ENCODE measurements at regions not wholly inside any gene's neighbourhood (a gene's known extent, or its start where the extent isn't known, plus 50 kb on each side); places are given as distances from the start of the nearest gene placed in this dataset.

GRCh38 chr5:155189476-155189875 lies 175.9 kb downstream of the KIF4B start:
- Histone ChIP-seq H3K4me3 (ENCODE audit: low read depth in 1 of 2, low read length in 2 of 2) (no peak overlapping the region), H3K27me3 (ENCODE audit: control insufficient read depth in 1 of 2, insufficient read depth in 2 of 2, low read length in 2 of 2) (no peaks in the 10 kb centered on the region), H3K36me3 (ENCODE audit: control insufficient read depth in 1 of 2, insufficient read depth in 2 of 2, low read length in 2 of 2) (no peaks in the 10 kb centered on the region)

GRCh38 chr5:155189981-155190380 lies 176.4 kb downstream of the KIF4B start:
- no peaks in the 10 kb centered on the region for H3K36me3 ChIP-seq (ENCODE audit: control insufficient read depth in 1 of 2, insufficient read depth in 2 of 2, low read length in 2 of 2)
- H3K4me1 ChIP-seq (ENCODE audit: control insufficient read depth in 1 of 2, insufficient read depth in 2 of 2, low read length in 2 of 2), result no peaks in the 10 kb centered on the region
- no peak overlapping the region for H3K4me3 ChIP-seq (ENCODE audit: low read depth in 1 of 2, low read length in 2 of 2)
- no peak overlapping the region for H3K9ac ChIP-seq (ENCODE audit: low read depth in 1 of 2, low read length in 2 of 2)
- H3K9me3 ChIP-seq (ENCODE audit: control insufficient read depth in 1 of 2, low read length in 2 of 2), result no peaks in the 10 kb centered on the region
- H3K27ac ChIP-seq (ENCODE audit: low read depth, low read length), result no peak overlapping the region
- H3K27me3 ChIP-seq (ENCODE audit: control insufficient read depth in 1 of 2, insufficient read depth in 2 of 2, low read length in 2 of 2), result no peaks in the 10 kb centered on the region

More at GRCh38 chr5:155189476-155189875, 175.9 kb downstream of the KIF4B start:
- no peaks in the 10 kb centered on the region for H3K9me3 ChIP-seq (ENCODE audit: control insufficient read depth in 1 of 2, low read length in 2 of 2)
- no peak overlapping the region for H3K9ac ChIP-seq (ENCODE audit: low read depth in 1 of 2, low read length in 2 of 2)
- H3K4me1 ChIP-seq (ENCODE audit: control insufficient read depth in 1 of 2, insufficient read depth in 2 of 2, low read length in 2 of 2), result no peaks in the 10 kb centered on the region
- H3K27ac ChIP-seq (ENCODE audit: low read depth, low read length), result no peak overlapping the region

GRCh38 chr5:155193029-155193428 lies 179.5 kb downstream of the KIF4B start:
- Histone ChIP-seq H3K9ac (ENCODE audit: low read depth in 1 of 2, low read length in 2 of 2) (no peak overlapping the region), H3K4me3 (ENCODE audit: low read depth in 1 of 2, low read length in 2 of 2) (no peak overlapping the region), H3K9me3 (ENCODE audit: control insufficient read depth in 1 of 2, low read length in 2 of 2) (no peaks in the 10 kb centered on the region), H3K27ac (ENCODE audit: low read depth, low read length) (no peak overlapping the region), H3K27me3 (ENCODE audit: control insufficient read depth in 1 of 2, insufficient read depth in 2 of 2, low read length in 2 of 2) (no peaks in the 10 kb centered on the region), H3K36me3 (ENCODE audit: control insufficient read depth in 1 of 2, insufficient read depth in 2 of 2, low read length in 2 of 2) (no peaks in the 10 kb centered on the region), H3K4me1 (ENCODE audit: control insufficient read depth in 1 of 2, insufficient read depth in 2 of 2, low read length in 2 of 2) (no peaks in the 10 kb centered on the region)

GRCh38 chr5:155193483-155194107 lies 180.0 kb downstream of the KIF4B start:
- H3K9ac ChIP-seq (ENCODE audit: low read depth in 1 of 2, low read length in 2 of 2), result no peak overlapping the region
- H3K27me3 ChIP-seq (ENCODE audit: control insufficient read depth in 1 of 2, insufficient read depth in 2 of 2, low read length in 2 of 2), result no peaks in the 10 kb centered on the region
- no peak overlapping the region for H3K27ac ChIP-seq (ENCODE audit: low read depth, low read length)
- no peaks in the 10 kb centered on the region for H3K9me3 ChIP-seq (ENCODE audit: control insufficient read depth in 1 of 2, low read length in 2 of 2)
- no peaks in the 10 kb centered on the region for H3K36me3 ChIP-seq (ENCODE audit: control insufficient read depth in 1 of 2, insufficient read depth in 2 of 2, low read length in 2 of 2)
- no peaks in the 10 kb centered on the region for H3K4me1 ChIP-seq (ENCODE audit: control insufficient read depth in 1 of 2, insufficient read depth in 2 of 2, low read length in 2 of 2)
- H3K4me3 ChIP-seq (ENCODE audit: low read depth in 1 of 2, low read length in 2 of 2), result no peak overlapping the region

- no peaks in the 10 kb centered on the region for H3K4me1 ChIP-seq (ENCODE audit: control insufficient read depth in 1 of 2, insufficient read depth in 2 of 2, low read length in 2 of 2)
- H3K36me3 ChIP-seq (ENCODE audit: control insufficient read depth in 1 of 2, insufficient read depth in 2 of 2, low read length in 2 of 2), result no peaks in the 10 kb centered on the region
- H3K9ac ChIP-seq (ENCODE audit: low read depth in 1 of 2, low read length in 2 of 2), result no peak overlapping the region
- H3K27me3 ChIP-seq (ENCODE audit: control insufficient read depth in 1 of 2, insufficient read depth in 2 of 2, low read length in 2 of 2), result no peaks in the 10 kb centered on the region
- H3K27ac ChIP-seq (ENCODE audit: low read depth, low read length), result no peak overlapping the region
- H3K9me3 ChIP-seq (ENCODE audit: control insufficient read depth in 1 of 2, low read length in 2 of 2), result peaks cover 0 to 2% of the 10 kb centered on the region in 2 donors
- H3K4me3 ChIP-seq (ENCODE audit: low read depth in 1 of 2, low read length in 2 of 2), result no peak overlapping the region
These were observed 187.1 kb downstream of the KIF4B start for GRCh38 chr5:155200608-155201007.

- no peaks in the 10 kb centered on the region for H3K36me3 ChIP-seq (ENCODE audit: control insufficient read depth in 1 of 2, insufficient read depth in 2 of 2, low read length in 2 of 2)
- H3K9me3 ChIP-seq (ENCODE audit: control insufficient read depth in 1 of 2, low read length in 2 of 2), result no peaks in the 10 kb centered on the region
- no peak overlapping the region for H3K9ac ChIP-seq (ENCODE audit: low read depth in 1 of 2, low read length in 2 of 2)
- no peak overlapping the region for H3K27ac ChIP-seq (ENCODE audit: low read depth, low read length)
- no peak overlapping the region for H3K4me3 ChIP-seq (ENCODE audit: low read depth in 1 of 2, low read length in 2 of 2)
- H3K27me3 ChIP-seq (ENCODE audit: control insufficient read depth in 1 of 2, insufficient read depth in 2 of 2, low read length in 2 of 2), result no peaks in the 10 kb centered on the region
- H3K4me1 ChIP-seq (ENCODE audit: control insufficient read depth in 1 of 2, insufficient read depth in 2 of 2, low read length in 2 of 2), result no peaks in the 10 kb centered on the region
These were observed 198.2 kb downstream of the KIF4B start for GRCh38 chr5:155211764-155212163.

- Histone ChIP-seq H3K27ac (ENCODE audit: low read depth, low read length) (no peak overlapping the region), H3K27me3 (ENCODE audit: control insufficient read depth in 1 of 2, insufficient read depth in 2 of 2, low read length in 2 of 2) (no peaks in the 10 kb centered on the region), H3K4me1 (ENCODE audit: control insufficient read depth in 1 of 2, insufficient read depth in 2 of 2, low read length in 2 of 2) (no peaks in the 10 kb centered on the region), H3K36me3 (ENCODE audit: control insufficient read depth in 1 of 2, insufficient read depth in 2 of 2, low read length in 2 of 2) (no peaks in the 10 kb centered on the region), H3K9me3 (ENCODE audit: control insufficient read depth in 1 of 2, low read length in 2 of 2) (no peaks in the 10 kb centered on the region), H3K4me3 (ENCODE audit: low read depth in 1 of 2, low read length in 2 of 2) (no peak overlapping the region), H3K9ac (ENCODE audit: low read depth in 1 of 2, low read length in 2 of 2) (no peak overlapping the region)
These were observed 208.8 kb downstream of the KIF4B start for GRCh38 chr5:155222393-155222792.

GRCh38 chr5:155229135-155229534 lies 215.6 kb downstream of the KIF4B start:
- Histone ChIP-seq H3K4me3 (ENCODE audit: low read depth in 1 of 2, low read length in 2 of 2) (no peak overlapping the region), H3K27ac (ENCODE audit: low read depth, low read length) (no peak overlapping the region), H3K9ac (ENCODE audit: low read depth in 1 of 2, low read length in 2 of 2) (no peak overlapping the region)

GRCh38 chr5:155239803-155240202 lies 226.2 kb downstream of the KIF4B start:
- Histone ChIP-seq H3K9ac (ENCODE audit: low read depth in 1 of 2, low read length in 2 of 2) (no peak overlapping the region), H3K27me3 (ENCODE audit: control insufficient read depth in 1 of 2, insufficient read depth in 2 of 2, low read length in 2 of 2) (no peaks in the 10 kb centered on the region), H3K36me3 (ENCODE audit: control insufficient read depth in 1 of 2, insufficient read depth in 2 of 2, low read length in 2 of 2) (no peaks in the 10 kb centered on the region), H3K4me3 (ENCODE audit: low read depth in 1 of 2, low read length in 2 of 2) (no peak overlapping the region), H3K9me3 (ENCODE audit: control insufficient read depth in 1 of 2, low read length in 2 of 2) (no peaks in the 10 kb centered on the region), H3K4me1 (ENCODE audit: control insufficient read depth in 1 of 2, insufficient read depth in 2 of 2, low read length in 2 of 2) (no peaks in the 10 kb centered on the region), H3K27ac (ENCODE audit: low read depth, low read length) (no peak overlapping the region)

More at GRCh38 chr5:155229135-155229534, 215.6 kb downstream of the KIF4B start:
- no peaks in the 10 kb centered on the region for H3K9me3 ChIP-seq (ENCODE audit: control insufficient read depth in 1 of 2, low read length in 2 of 2)
- H3K4me1 ChIP-seq (ENCODE audit: control insufficient read depth in 1 of 2, insufficient read depth in 2 of 2, low read length in 2 of 2), result no peaks in the 10 kb centered on the region
- no peaks in the 10 kb centered on the region for H3K27me3 ChIP-seq (ENCODE audit: control insufficient read depth in 1 of 2, insufficient read depth in 2 of 2, low read length in 2 of 2)
- H3K36me3 ChIP-seq (ENCODE audit: control insufficient read depth in 1 of 2, insufficient read depth in 2 of 2, low read length in 2 of 2), result no peaks in the 10 kb centered on the region

- H3K27me3 ChIP-seq (ENCODE audit: control insufficient read depth in 1 of 2, insufficient read depth in 2 of 2, low read length in 2 of 2), result no peaks in the 10 kb centered on the region
- H3K9ac ChIP-seq (ENCODE audit: low read depth in 1 of 2, low read length in 2 of 2), result no peak overlapping the region
- no peaks in the 10 kb centered on the region for H3K9me3 ChIP-seq (ENCODE audit: control insufficient read depth in 1 of 2, low read length in 2 of 2)
- no peaks in the 10 kb centered on the region for H3K36me3 ChIP-seq (ENCODE audit: control insufficient read depth in 1 of 2, insufficient read depth in 2 of 2, low read length in 2 of 2)
- H3K4me1 ChIP-seq (ENCODE audit: control insufficient read depth in 1 of 2, insufficient read depth in 2 of 2, low read length in 2 of 2), result no peaks in the 10 kb centered on the region
- H3K27ac ChIP-seq (ENCODE audit: low read depth, low read length), result no peak overlapping the region
- H3K4me3 ChIP-seq (ENCODE audit: low read depth in 1 of 2, low read length in 2 of 2), result no peak overlapping the region
These were observed 237.0 kb downstream of the KIF4B start for GRCh38 chr5:155250596-155250995.

- no peak overlapping the region for H3K4me3 ChIP-seq (ENCODE audit: low read depth in 1 of 2, low read length in 2 of 2)
- H3K4me1 ChIP-seq (ENCODE audit: control insufficient read depth in 1 of 2, insufficient read depth in 2 of 2, low read length in 2 of 2), result no peaks in the 10 kb centered on the region
- H3K36me3 ChIP-seq (ENCODE audit: control insufficient read depth in 1 of 2, insufficient read depth in 2 of 2, low read length in 2 of 2), result no peaks in the 10 kb centered on the region
- no peaks in the 10 kb centered on the region for H3K27me3 ChIP-seq (ENCODE audit: control insufficient read depth in 1 of 2, insufficient read depth in 2 of 2, low read length in 2 of 2)
- H3K27ac ChIP-seq (ENCODE audit: low read depth, low read length), result no peak overlapping the region
- no peaks in the 10 kb centered on the region for H3K9me3 ChIP-seq (ENCODE audit: control insufficient read depth in 1 of 2, low read length in 2 of 2)
- no peak overlapping the region for H3K9ac ChIP-seq (ENCODE audit: low read depth in 1 of 2, low read length in 2 of 2)
These were observed 238.5 kb downstream of the KIF4B start for GRCh38 chr5:155252025-155252424.
